Testis (tissue), 2 donors: ENCODE measurements at regions not wholly inside any gene's neighbourhood (a gene's known extent, or its start where the extent isn't known, plus 50 kb on each side); places are given as distances from the start of the nearest gene placed in this dataset.

ENCODE experiments used
- DNase-seq: peaks from one replicate; pipeline ENCODE4 v3.0.0-alpha.2; 2019
- H3K27ac ChIP-seq, 2 donors: fragments of 200-600 bp; sonication (generic); one replicate each; pipeline ENCODE4 v1.5.1; 2019
- H3K27me3 ChIP-seq: fragments of 200-600 bp; sonication (generic); one replicate; pipeline ENCODE4 v1.5.1; 2019
- H3K36me3 ChIP-seq: fragments of 200-600 bp; sonication (generic); one replicate; pipeline ENCODE4 v1.5.1; 2017; ENCODE audit warnings: low read depth; ENCODE audit errors: missing control alignments
- H3K4me1 ChIP-seq: fragments of 200-600 bp; sonication (generic); one replicate; pipeline ENCODE4 v1.5.1; 2019
- H3K4me3 ChIP-seq, 2 donors: fragments of 200-600 bp; sonication (generic); one replicate each; pipeline ENCODE4 v1.5.1; 2017 to 2019
- H3K9me3 ChIP-seq: fragments of 200-600 bp; sonication (generic); one replicate; pipeline ENCODE4 v1.5.1; 2017
- POLR2A ChIP-seq: fragments of 450-650 bp; IDR thresholded peaks from one replicate; pipeline ENCODE4 v1.6.1; 2017; ENCODE audit warnings: antibody characterized with exemption, mild to moderate bottlenecking, moderate library complexity
- WGBS, 2 donors: methylation state at CpG; one replicate each; pipeline ENCODE4 v1.1.5; 2018; 5-methylcytosine and 5-hydroxymethylcytosine counted together
- intact Hi-C: fragments of 100-400 bp; cut with DNase I; formaldehyde crosslinking; loops from one replicate; pipeline ENCODE4 v1.15.1; 2023; ENCODE audit warnings: low total_unique reads
- TF ChIP-seq, protein P1 (sequence below), 3 experiments: fragments of 450-650 bp in 2 of 3; fragments of 200-600 bp in 1 of 3; sonication (generic) in 1 of 3; IDR thresholded peaks; one replicate each; pipeline ENCODE4 v1.5.1; 2016 to 2019; ENCODE audit warnings: antibody characterized with exemption in 3 of 3, mild to moderate bottlenecking in 2 of 3, moderate library complexity in 1 of 3

DNA sequence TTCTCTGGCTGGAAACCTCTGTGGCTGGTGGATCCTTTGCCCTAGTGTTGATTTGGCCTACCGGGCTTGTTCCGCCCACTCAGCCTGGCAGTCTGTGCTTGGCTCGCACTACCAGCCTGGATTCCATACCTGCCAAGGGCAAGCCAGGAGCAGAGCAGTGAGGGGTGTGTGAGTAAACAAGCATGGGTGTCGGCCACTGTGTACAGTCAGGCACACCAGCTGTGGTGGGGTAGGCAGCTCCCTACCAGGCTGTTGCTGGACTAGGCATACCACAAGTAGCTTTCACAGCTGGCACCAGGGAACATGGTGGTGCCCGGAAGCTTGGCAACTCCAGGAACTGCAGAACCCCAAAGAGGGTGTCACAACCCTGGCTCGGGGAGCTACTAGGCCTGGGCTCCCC is 942.9 kb upstream of the LRRN3 start:
- Histone ChIP-seq H3K27me3 (no peaks in the 10 kb centered on the region), H3K27ac (no peak overlapping the region), H3K36me3 (no peaks in the 10 kb centered on the region), H3K4me3 (no peak overlapping the region), H3K4me1 (no peaks in the 10 kb centered on the region), H3K9me3 (no peaks in the 10 kb centered on the region)
- no peak for DNase-seq
- intact Hi-C loops, result no loop called here
- TF ChIP-seq, protein P1, sequence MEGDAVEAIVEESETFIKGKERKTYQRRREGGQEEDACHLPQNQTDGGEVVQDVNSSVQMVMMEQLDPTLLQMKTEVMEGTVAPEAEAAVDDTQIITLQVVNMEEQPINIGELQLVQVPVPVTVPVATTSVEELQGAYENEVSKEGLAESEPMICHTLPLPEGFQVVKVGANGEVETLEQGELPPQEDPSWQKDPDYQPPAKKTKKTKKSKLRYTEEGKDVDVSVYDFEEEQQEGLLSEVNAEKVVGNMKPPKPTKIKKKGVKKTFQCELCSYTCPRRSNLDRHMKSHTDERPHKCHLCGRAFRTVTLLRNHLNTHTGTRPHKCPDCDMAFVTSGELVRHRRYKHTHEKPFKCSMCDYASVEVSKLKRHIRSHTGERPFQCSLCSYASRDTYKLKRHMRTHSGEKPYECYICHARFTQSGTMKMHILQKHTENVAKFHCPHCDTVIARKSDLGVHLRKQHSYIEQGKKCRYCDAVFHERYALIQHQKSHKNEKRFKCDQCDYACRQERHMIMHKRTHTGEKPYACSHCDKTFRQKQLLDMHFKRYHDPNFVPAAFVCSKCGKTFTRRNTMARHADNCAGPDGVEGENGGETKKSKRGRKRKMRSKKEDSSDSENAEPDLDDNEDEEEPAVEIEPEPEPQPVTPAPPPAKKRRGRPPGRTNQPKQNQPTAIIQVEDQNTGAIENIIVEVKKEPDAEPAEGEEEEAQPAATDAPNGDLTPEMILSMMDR (IDR thresholded peaks at IDR 0.05), result no peak
- TF ChIP-seq POLR2A, result no peak
- WGBS, 2 donors, result 94 to 96% methylated on average over 5 of the region's 6 CpGs

DNA sequence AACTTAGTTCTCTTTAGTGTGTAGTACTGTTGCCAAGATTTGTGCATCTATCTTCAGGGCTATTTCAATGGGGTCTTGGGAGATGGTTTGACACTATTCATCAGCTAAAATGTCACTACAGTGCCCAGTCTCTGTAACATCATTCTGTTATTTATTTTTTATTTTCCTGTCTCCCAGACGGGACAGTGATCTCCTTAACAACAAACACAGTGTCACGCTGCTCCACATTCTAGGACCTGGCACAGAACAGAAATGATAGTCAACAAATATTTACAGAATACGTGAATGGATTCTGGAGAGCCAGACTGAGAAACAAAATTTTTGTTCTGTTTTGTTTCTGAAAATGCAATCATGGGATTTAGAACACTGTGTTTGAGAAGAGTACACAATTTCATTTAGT is 937.7 kb upstream of the LRRN3 start:
- TF ChIP-seq POLR2A, result no peak
- TF ChIP-seq, protein P1 (IDR thresholded peaks at IDR 0.05), result no peak
- Histone ChIP-seq H3K27ac (no peak overlapping the region), H3K9me3 (no peaks in the 10 kb centered on the region), H3K4me3 (no peak overlapping the region), H3K27me3 (no peaks in the 10 kb centered on the region), H3K4me1 (no peaks in the 10 kb centered on the region), H3K36me3 (no peaks in the 10 kb centered on the region)
- 49 to 60% methylated on average over 3 of the region's 3 CpGs for WGBS, 2 donors
- intact Hi-C loops, result no loop called here
- DNase-seq, result no peak

DNA sequence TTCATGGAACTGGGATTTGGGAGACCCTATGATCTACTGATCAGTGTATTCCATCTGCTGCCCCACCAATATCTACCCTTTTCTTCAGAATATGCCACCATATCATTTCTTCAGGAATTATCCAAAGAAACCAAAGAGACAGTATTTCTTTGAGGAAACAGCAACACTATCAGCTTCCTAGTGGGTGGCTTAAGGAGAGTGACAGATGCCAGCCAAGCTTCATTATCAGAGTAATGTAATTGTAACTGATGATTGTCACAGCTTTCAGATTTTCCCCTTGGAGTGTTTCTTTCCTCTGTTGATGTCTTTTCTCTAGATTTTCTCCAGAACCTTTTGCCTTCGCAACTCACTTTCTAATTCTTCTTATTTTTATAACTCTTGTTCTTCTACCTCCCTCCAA is 934.4 kb upstream of the LRRN3 start:
- Histone ChIP-seq H3K9me3 (no peaks in the 10 kb centered on the region), H3K4me1 (no peaks in the 10 kb centered on the region), H3K27ac (no peak overlapping the region), H3K36me3 (no peaks in the 10 kb centered on the region), H3K4me3 (no peak overlapping the region), H3K27me3 (no peaks in the 10 kb centered on the region)
- no peak for DNase-seq
- intact Hi-C loops, result no loop called here
- TF ChIP-seq POLR2A, result no peak
- TF ChIP-seq, protein P1 (IDR thresholded peaks at IDR 0.05), result no peak
- 96 to 98% methylated on average over 1 of the region's 1 CpG for WGBS, 2 donors

DNA sequence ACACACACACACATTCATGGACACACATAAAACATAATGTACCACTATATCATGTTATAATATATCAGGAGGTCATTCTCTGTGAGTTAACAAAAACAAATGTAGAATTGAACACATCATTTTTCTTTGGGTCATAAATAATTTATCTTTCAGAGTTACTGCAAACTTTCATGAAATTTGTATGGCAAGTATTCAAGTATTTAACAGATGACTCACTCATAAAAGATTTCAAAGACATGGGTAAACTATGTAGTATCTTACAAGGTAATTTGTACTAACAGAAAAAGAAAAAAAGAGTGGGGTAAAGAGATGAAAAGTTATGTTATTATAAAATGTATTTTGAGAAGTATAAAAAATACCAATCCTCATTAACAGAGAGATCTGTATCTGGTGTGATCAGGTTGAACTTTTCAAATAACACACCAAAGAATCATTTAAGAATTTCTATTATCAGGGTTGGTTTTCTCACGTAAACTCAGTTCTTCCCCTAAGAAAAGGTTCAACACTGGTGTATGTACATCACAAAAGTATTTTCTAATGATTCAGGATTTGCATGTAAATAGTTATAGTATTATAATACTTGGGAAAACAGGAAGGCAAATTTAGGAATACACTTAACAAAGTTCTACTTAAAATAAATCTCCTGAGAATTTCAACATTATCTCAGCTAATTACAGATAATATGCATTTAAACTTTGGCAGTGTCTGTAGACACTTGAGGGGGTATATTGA is 933.1 kb upstream of the LRRN3 start:
- WGBS, 2 donors, result 0 to 49% methylated on average over 1 of the region's 1 CpG
- H3K4me3 ChIP-seq, result no peak overlapping the region
- H3K27ac ChIP-seq, result no peak overlapping the region
- TF ChIP-seq, protein P1 (IDR thresholded peaks at IDR 0.05), result no peak
- TF ChIP-seq POLR2A, result no peak
- no peaks in the 10 kb centered on the region for H3K36me3 ChIP-seq
- H3K9me3 ChIP-seq, result no peaks in the 10 kb centered on the region
- intact Hi-C loops, result no loop called here
- no peaks in the 10 kb centered on the region for H3K4me1 ChIP-seq
- H3K27me3 ChIP-seq, result no peaks in the 10 kb centered on the region
- no peak for DNase-seq

DNA sequence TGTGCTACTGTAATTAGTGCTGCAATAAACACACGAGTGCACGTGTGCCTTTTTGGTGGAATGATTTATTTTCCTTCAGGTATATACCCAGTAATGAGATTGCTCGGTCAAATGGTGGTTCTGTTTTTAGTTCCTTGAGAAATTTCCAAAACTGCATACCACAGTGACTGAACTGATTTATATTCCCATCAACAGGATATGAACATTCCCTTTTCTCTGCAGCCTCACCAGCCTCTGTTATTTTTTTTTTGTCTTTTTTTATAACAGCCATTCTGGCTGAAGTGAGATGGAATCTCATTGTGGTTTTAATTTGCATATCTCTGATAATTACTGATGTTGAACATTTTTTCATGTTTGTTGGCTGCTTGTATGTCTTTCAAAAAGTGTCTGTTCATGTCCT is 922.9 kb upstream of the LRRN3 start:
- Histone ChIP-seq H3K36me3 (no peaks in the 10 kb centered on the region), H3K27me3 (no peaks in the 10 kb centered on the region), H3K27ac (no peak overlapping the region), H3K4me3 (no peak overlapping the region), H3K4me1 (no peaks in the 10 kb centered on the region), H3K9me3 (no peaks in the 10 kb centered on the region)
- no peak for TF ChIP-seq POLR2A
- WGBS, 2 donors, result 82 to 88% methylated on average over 3 of the region's 3 CpGs
- no peak for DNase-seq
- intact Hi-C loops, result no loop called here
